Fibroblast of lung (primary cell): ENCODE measurements at regions not wholly inside any gene's neighbourhood (a gene's known extent, or its start where the extent isn't known, plus 50 kb on each side); places are given as distances from the start of the nearest gene placed in this dataset.
A peak's percentile ranks its signal among the peaks of the same experiment; 100 is the strongest.

Source experiments
- DNase-seq, 2 donors: peaks; one replicate each; pipeline versions ENCODE4 v3.0.0 to v3.0.0-alpha.2; 2010; ENCODE audit warnings: low read depth in 2 of 2
- H2AFZ ChIP-seq: 2 replicates; pipeline ENCODE4 v1.5.1; 2012; ENCODE audit warnings: low read length, control low read depth, inconsistent platforms
- H3K27ac ChIP-seq: 2 replicates; pipeline ENCODE4 v1.5.1; 2011; ENCODE audit warnings: low read length, control low read depth; ENCODE audit not compliant: insufficient read depth
- H3K27me3 ChIP-seq: 2 replicates; pipeline ENCODE4 v1.5.1; 2011; ENCODE audit warnings: mild to moderate bottlenecking, low read length; ENCODE audit not compliant: control insufficient read depth, insufficient read depth
- H3K36me3 ChIP-seq: 2 replicates; pipeline ENCODE4 v1.5.1; 2011; ENCODE audit warnings: low read length; ENCODE audit not compliant: control insufficient read depth, insufficient read depth
- H3K4me1 ChIP-seq: 2 replicates; pipeline ENCODE4 v1.5.1; 2011; ENCODE audit warnings: low read length; ENCODE audit not compliant: control insufficient read depth, insufficient read depth; ENCODE audit errors: extremely low read depth
- H3K4me2 ChIP-seq: 2 replicates; pipeline ENCODE4 v1.5.1; 2011; ENCODE audit warnings: low read length, control low read depth; ENCODE audit not compliant: insufficient read depth; ENCODE audit errors: extremely low read depth
- H3K4me3 ChIP-seq, 4 experiments: fragments of 200-600 bp in 1 of 4; sonication (generic) in 1 of 4; replicated peaks in 1 of 4; 2 replicates each; pipeline ENCODE4 v1.5.1; 2011 to 2016; ENCODE audit warnings: low read length in 4 of 4, low read depth in 3 of 4, mild to moderate bottlenecking in 3 of 4, control low read depth in 2 of 4, inconsistent platforms in 1 of 4, mixed read lengths in 1 of 4; ENCODE audit not compliant: insufficient read depth in 1 of 4; ENCODE audit errors: control extremely low read depth in 1 of 4
- H3K79me2 ChIP-seq: 2 replicates; pipeline ENCODE4 v1.5.1; 2012; ENCODE audit warnings: mild to moderate bottlenecking, low read length, inconsistent platforms; ENCODE audit not compliant: control insufficient read depth, insufficient read depth
- H3K9ac ChIP-seq: 2 replicates; pipeline ENCODE4 v1.5.1; 2011; ENCODE audit warnings: mild to moderate bottlenecking, low read length, control low read depth; ENCODE audit not compliant: insufficient read depth
- H3K9me3 ChIP-seq: 2 replicates; pipeline ENCODE4 v1.5.1; 2012; ENCODE audit warnings: low read depth, low read length; ENCODE audit not compliant: control insufficient read depth, insufficient read depth
- H4K20me1 ChIP-seq: 2 replicates; pipeline ENCODE4 v1.5.1; 2011; ENCODE audit warnings: low read length; ENCODE audit not compliant: control insufficient read depth, insufficient read depth; ENCODE audit errors: extremely low read depth
- EZH2 ChIP-seq: IDR thresholded peaks from 2 replicates; pipeline ENCODE4 v1.5.1; 2012; ENCODE audit warnings: low read length, control low read depth, mild to moderate bottlenecking; ENCODE audit errors: missing control alignments
- TF ChIP-seq, protein P1 (sequence below), 2 donors: IDR thresholded peaks in 1 of 2; conservative IDR thresholded peaks in 1 of 2; 1 replicate in 1 of 2; 2 replicates in 1 of 2; pipeline ENCODE4 v1.5.1; 2011 to 2012; ENCODE audit warnings: low read length in 2 of 2, control low read depth in 1 of 2, inconsistent platforms in 1 of 2, low read depth in 1 of 2, mild to moderate bottlenecking in 1 of 2

DNA sequence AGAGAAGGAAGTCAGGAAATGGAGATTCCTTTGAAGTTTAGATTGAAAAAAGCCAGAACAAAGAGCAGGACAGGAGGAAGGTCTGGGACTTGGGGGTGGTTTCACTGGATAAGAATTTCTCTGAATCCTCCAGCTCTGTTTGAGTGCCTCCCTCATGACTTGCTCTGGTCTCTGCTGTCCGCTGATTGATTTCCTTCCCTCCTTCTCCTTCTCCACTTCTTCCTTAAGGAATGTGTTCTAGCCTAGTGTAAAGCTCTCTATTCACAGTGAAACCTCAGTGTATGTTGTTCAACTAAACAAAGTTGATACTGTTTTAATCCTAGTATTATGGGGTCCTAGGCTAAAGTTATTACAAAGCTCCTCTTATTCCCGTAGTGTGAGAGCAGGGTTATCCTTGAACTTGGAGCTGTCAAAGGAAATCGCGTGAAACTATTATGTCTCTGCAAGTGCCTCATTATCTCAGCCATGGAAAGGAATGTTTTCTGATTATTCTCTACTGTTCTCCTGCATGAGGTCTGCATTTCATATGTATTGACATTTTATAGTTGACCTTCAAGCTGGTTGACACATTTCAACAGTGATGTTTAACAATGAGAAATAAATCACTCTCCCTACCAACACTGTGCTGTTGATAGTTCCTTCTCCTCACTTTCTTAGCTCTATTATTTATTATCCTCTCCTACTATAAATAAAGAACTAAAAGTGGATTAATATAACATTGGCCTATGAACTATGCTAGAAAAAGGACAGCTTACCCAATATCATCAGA is 82.7 kb upstream of the KCTD3 start:
- Histone ChIP-seq H3K4me3 (no peak overlapping the region), H2AFZ (no peak overlapping the region), H3K9ac (no peak overlapping the region), H4K20me1 (no peaks in the 10 kb centered on the region), H3K36me3 (no peaks in the 10 kb centered on the region), H3K4me2 (no peak overlapping the region), H3K27ac (no peak overlapping the region), H3K79me2 (no peaks in the 10 kb centered on the region), H3K9me3 (no peaks in the 10 kb centered on the region), H3K4me1 (no peaks in the 10 kb centered on the region), H3K27me3 (no peaks in the 10 kb centered on the region)
- DNase-seq: peak in 1 of 2 donors; percentile 51
- TF ChIP-seq, protein P1, sequence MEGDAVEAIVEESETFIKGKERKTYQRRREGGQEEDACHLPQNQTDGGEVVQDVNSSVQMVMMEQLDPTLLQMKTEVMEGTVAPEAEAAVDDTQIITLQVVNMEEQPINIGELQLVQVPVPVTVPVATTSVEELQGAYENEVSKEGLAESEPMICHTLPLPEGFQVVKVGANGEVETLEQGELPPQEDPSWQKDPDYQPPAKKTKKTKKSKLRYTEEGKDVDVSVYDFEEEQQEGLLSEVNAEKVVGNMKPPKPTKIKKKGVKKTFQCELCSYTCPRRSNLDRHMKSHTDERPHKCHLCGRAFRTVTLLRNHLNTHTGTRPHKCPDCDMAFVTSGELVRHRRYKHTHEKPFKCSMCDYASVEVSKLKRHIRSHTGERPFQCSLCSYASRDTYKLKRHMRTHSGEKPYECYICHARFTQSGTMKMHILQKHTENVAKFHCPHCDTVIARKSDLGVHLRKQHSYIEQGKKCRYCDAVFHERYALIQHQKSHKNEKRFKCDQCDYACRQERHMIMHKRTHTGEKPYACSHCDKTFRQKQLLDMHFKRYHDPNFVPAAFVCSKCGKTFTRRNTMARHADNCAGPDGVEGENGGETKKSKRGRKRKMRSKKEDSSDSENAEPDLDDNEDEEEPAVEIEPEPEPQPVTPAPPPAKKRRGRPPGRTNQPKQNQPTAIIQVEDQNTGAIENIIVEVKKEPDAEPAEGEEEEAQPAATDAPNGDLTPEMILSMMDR (conservative IDR thresholded peaks at IDR 0.05 in 1 of 2, IDR thresholded peaks at IDR 0.05 in 1 of 2; ENCODE audit: low read depth in 1 of 2, low read length in 2 of 2): no peak

DNA sequence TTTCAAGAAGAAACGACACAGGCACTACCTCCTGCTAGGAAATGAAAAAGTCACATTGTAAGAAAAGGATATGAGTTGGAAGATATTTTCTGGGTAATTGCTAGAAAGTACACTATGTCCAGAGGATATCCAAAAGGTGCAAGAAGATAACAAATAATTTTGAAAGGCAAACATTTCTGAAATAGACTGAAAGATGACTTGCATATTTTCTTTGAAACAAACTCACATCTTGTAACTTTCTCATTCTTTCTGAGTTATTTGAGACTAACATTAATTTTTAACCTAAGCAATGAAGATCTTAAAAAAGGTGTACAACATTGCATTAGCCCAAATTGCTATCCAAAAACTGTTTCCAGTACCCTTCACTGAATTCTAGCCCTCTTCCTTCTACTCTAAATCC is 79.6 kb upstream of the KCTD3 start:
- TF ChIP-seq, protein P1 (conservative IDR thresholded peaks at IDR 0.05 in 1 of 2, IDR thresholded peaks at IDR 0.05 in 1 of 2; ENCODE audit: low read depth in 1 of 2, low read length in 2 of 2): no peak
- no peak for TF ChIP-seq EZH2
- no peak for DNase-seq

DNA sequence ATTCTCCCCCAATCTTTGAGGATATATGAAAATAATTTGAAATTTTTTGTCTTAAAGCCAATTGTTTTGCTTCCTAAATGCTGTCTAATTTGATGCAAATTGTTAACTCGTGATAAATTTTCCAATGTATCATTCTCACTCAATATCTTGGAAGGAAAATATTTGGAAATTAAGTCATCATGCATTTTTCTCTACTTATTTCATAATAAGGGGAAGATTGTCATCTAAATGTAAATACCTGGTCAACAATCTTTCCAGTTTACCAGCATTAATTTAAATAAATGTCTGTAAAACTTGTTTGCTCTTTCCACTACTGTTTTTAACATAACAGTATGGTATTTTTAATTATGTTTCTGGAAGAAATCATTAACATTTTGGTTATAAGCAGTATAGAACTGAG is 78.3 kb upstream of the KCTD3 start:
- no peak overlapping the region for H3K9ac ChIP-seq
- H3K4me3 ChIP-seq: no peak overlapping the region
- H3K36me3 ChIP-seq: no peaks in the 10 kb centered on the region
- no peak for DNase-seq
- no peak overlapping the region for H2AFZ ChIP-seq
- H3K27me3 ChIP-seq: no peaks in the 10 kb centered on the region
- H3K9me3 ChIP-seq: no peaks in the 10 kb centered on the region
- H4K20me1 ChIP-seq: no peaks in the 10 kb centered on the region
- H3K27ac ChIP-seq: no peak overlapping the region
- no peak for TF ChIP-seq EZH2
- TF ChIP-seq, protein P1 (conservative IDR thresholded peaks at IDR 0.05 in 1 of 2, IDR thresholded peaks at IDR 0.05 in 1 of 2; ENCODE audit: low read depth in 1 of 2, low read length in 2 of 2): no peak
- no peaks in the 10 kb centered on the region for H3K79me2 ChIP-seq
- H3K4me1 ChIP-seq: no peaks in the 10 kb centered on the region
- H3K4me2 ChIP-seq: no peak overlapping the region

More for the DNA sequence above, 79.6 kb upstream of the KCTD3 start:
- no peaks in the 10 kb centered on the region for H3K4me1 ChIP-seq
- no peaks in the 10 kb centered on the region for H4K20me1 ChIP-seq
- H3K36me3 ChIP-seq: no peaks in the 10 kb centered on the region
- H3K4me2 ChIP-seq: no peak overlapping the region
- no peaks in the 10 kb centered on the region for H3K9me3 ChIP-seq
- no peaks in the 10 kb centered on the region for H3K27me3 ChIP-seq
- H3K9ac ChIP-seq: no peak overlapping the region
- no peaks in the 10 kb centered on the region for H3K79me2 ChIP-seq
- H2AFZ ChIP-seq: no peak overlapping the region
- no peak overlapping the region for H3K27ac ChIP-seq
- no peak overlapping the region for H3K4me3 ChIP-seq
